IPS DF 4.7 (cell line): ENCODE measurements at regions not wholly inside any gene's neighbourhood (a gene's known extent, or its start where the extent isn't known, plus 50 kb on each side); places are given as distances from the start of the nearest gene placed in this dataset.
"Not testable (repeated sequence)": the region's sequence is repeated elsewhere in the genome, so short reads cannot be mapped to it uniquely, and the experiment has no call there.

Experiments used
- DNase-seq: peaks from one replicate; pipeline ENCODE4 v3.0.0-alpha.2; 2013; ENCODE audit warnings: low spot score; ENCODE audit errors: extremely low read depth

- DNase-seq: no peak
Observed at GRCh38 chr3:87435926-87436620, 159.7 kb upstream of the POU1F1 start.

DNA sequence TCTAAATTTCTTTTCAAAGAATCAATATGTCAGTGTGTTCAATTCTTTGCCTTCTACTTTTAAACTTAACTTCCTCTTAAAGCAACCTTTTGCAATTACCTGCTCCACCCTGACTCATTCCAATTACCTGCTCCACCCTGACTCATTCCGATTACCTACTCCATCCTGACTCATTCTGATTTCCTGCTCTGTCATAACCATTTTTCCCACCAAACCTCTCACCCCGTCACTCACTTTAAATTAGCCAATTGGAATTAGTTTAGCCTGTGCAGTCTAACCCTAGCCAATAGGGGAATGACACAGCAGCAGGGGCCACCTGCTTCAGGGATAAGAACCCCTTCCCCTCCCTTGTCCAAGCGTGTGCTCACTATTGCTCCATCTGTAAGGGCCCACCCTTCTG, 157.1 kb upstream of the POU1F1 start:
- DNase-seq: not testable (repeated sequence)

- DNase-seq: no peak
Observed at GRCh38 chr3:87426918-87427317, 150.5 kb upstream of the POU1F1 start.

DNA sequence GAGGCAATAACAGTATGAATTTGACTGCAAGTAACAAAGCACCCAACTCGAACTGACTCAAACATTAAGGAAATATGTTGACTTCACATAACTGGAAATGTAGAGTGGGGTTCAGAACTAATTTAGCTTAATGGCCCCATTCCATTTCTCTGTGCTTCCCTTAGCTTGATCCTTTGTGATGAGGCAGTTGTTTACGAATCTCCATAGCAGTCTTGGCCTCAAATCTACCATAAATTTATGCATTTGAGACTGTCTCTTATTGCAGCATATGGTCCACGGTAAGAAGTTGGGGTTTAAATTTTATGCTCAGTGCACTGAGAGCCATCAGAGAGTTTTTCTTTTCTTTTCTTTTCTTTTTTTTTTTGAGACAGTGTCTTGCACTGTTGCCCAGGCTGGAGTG, 148.7 kb upstream of the POU1F1 start:
- no peak for DNase-seq

DNA sequence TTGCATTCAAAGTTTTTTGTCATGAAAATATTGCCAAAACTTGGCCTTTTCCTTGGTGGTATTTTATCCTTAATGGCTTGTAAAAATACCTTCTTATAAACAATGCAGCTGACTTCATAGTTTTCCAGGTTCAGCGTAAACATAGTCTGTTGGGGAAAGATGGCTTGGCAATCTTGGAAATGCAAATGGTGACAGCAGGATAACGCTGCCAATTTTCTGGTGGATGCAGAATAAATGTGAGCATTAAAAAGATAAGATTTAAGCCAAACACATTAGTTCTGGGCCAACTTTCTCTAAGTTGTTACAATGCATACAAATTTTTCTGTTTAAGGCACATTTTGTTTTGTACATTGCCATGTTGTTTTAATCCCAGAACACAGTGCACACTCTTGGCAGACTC, 147.0 kb upstream of the POU1F1 start:
- DNase-seq: no peak

DNA sequence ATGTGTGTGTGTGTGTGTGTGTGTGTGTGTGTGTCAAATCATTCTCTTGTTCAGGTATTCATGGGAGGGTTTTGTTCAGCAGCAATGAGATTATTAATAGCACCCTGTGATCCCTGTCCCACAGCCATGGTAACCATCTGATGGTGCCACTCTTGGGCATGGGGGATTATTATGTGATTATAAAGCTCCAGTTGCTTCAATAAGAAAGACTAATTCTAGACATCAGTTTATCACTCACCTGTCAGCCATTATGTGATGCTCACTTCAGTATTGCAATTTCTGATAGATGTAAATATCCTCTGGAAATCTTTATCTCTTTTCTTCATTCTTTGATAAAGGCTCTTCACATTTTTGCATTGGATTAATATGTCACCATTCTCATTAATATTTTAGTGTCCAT, 145.9 kb upstream of the POU1F1 start:
- no peak for DNase-seq

DNA sequence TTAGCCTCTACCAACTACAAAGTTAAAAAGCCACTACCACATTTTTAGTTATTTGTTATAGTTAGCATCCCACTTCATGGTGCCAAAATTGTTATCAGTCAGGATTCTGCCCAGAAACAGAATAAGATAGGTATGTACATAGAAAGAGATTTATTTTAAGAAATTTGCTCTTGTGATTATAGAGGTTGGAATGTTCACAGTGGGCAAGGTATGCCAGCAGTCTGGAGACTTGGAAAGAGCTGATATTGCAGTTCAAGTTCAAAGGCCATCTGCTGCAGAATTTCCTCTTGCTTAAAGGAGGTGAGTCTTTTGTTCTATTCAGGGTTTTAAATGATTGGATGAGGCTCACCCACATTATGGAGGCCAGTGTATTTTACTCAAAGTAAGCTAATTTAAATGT, 143.8 kb upstream of the POU1F1 start:
- no peak for DNase-seq

- no peak for DNase-seq
Observed at GRCh38 chr3:87414271-87414670, 137.9 kb upstream of the POU1F1 start.

GRCh38 chr3:87413814-87414213, 137.4 kb upstream of the POU1F1 start:
- DNase-seq: no peak

GRCh38 chr3:87410110-87410509, 133.7 kb upstream of the POU1F1 start:
- no peak for DNase-seq

- DNase-seq: no peak
Observed at GRCh38 chr3:87398168-87398801, 121.9 kb upstream of the POU1F1 start.

DNA sequence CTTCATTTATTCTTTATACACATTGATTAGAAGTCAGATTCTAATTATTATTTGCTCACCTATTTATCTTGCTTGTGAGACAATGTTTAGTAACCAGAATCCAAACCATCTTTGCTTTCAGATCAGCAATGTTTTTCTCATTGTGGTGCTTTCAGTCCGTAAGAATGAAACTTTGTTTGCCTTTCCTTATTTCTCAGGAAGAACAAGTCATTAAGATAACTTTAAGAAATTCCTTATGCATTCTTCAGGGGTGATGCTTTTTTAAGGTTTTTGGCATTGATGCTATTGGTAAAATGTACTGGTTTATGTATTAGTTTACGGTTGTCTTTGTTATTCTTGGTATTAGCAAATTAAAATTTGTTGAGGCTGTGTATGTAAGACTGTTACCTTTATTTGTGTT, 120.8 kb upstream of the POU1F1 start:
- DNase-seq: no peak

GRCh38 chr3:87390821-87391220, 114.4 kb upstream of the POU1F1 start:
- DNase-seq: no peak

DNA sequence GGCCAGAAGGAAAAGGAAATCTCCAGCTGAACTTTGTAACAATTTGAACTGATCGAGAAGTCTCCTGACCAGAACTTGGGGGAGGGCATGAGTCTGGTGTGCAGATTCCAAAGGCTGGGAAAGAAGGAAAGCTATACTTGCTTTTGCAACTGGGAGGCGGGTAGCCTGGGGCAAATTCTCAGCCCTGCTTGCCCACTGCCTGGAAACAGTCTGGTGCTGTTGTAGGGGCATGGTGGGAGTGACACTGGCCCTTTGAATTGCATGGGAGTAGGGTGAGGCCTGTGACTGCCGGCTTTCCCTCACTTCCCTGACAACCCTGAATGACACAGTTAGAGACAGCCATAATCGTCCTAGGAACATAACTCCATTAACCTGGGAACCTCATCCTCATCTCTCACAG, 114.0 kb upstream of the POU1F1 start:
- DNase-seq: no peak

- DNase-seq: no peak
Observed at GRCh38 chr3:87375231-87375682, 98.9 kb upstream of the POU1F1 start.

DNA sequence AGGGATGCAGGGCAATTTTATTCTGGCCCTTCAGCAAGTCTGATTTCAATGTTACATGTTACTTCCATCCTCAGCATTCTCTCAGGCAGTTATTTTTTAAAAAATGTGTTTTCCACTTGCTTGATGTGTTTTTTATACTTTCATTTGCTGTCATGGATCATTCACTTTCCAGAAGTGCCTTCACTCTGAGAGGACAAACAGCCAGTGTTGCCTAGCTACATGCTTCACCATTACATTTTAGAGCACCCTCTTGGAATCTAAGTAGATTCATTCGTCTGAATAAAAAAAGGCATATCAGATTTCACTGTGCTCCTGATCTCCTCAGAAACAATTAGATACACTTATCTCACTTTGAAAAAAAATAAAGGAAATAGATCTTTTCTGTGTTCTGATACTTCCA, 93.6 kb upstream of the POU1F1 start:
- DNase-seq: no peak

GRCh38 chr3:87367736-87368135, 91.4 kb upstream of the POU1F1 start:
- no peak for DNase-seq

DNA sequence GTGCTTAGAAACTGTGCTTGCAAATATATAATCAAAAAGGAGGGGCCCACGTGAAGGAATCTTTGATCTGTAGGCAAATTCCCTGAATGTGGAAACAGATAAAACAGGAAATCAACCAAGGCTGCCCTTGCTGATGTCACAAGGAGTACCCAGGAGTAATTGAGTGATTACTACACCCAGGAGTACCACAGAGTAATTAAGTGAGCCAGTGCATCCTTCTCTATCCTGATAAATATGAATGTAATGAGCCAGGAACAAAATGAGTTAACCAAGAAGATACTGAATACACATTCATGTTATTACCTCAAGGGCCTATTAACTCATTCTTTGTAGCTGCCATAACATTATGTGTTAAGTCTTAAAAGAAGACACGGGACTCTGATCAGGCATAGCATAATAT, 87.3 kb upstream of the POU1F1 start:
- DNase-seq: no peak

GRCh38 chr3:87361956-87362355, 85.6 kb upstream of the POU1F1 start:
- DNase-seq: no peak

- DNase-seq: no peak
Observed at GRCh38 chr3:87361271-87361670, 84.9 kb upstream of the POU1F1 start.

- no peak for DNase-seq
Observed at GRCh38 chr3:87359826-87360225, 83.4 kb upstream of the POU1F1 start.

DNA sequence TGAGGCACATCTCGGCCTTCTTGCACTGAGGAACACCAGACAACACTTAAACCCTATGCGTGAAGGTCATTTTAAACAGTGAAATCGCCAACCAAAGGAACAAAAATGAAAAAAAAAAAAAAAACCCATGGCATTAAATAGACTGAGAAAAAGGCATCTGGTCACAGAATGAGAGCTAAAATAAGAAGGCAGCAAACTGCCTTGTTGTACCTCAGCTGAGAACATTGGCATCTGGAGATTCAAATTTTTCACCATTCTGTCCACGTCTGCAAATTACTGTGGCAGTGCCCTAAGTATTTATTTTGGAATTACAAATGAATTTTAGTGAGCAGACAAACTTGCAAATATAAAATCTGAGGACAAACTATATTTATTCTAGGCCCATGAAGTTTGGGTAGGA, 82.6 kb upstream of the POU1F1 start:
- DNase-seq: no peak

GRCh38 chr3:87358066-87358465, 81.7 kb upstream of the POU1F1 start:
- DNase-seq: no peak
